HUES48 (cell line): ENCODE measurements at regions not wholly inside any gene's neighbourhood (a gene's known extent, or its start where the extent isn't known, plus 50 kb on each side); places are given as distances from the start of the nearest gene placed in this dataset.
A peak's percentile ranks its signal among the peaks of the same experiment; 100 is the strongest.
"Not testable (repeated sequence)": the region's sequence is repeated elsewhere in the genome, so short reads cannot be mapped to it uniquely, and the experiment has no call there.

Experiments used
- H3K27ac ChIP-seq: one replicate; pipeline ENCODE4 v1.7.0; 2013; ENCODE audit warnings: low read depth, low read length, inconsistent platforms
- H3K27me3 ChIP-seq: 2 replicates; pipeline ENCODE4 v1.6.1; 2013; ENCODE audit warnings: mild to moderate bottlenecking, low read length; ENCODE audit not compliant: control insufficient read depth, insufficient read depth
- H3K36me3 ChIP-seq: 2 replicates; pipeline ENCODE4 v1.6.1; 2013; ENCODE audit warnings: low read length; ENCODE audit not compliant: control insufficient read depth, insufficient read depth
- H3K4me1 ChIP-seq: 2 replicates; pipeline ENCODE4 v1.6.1; 2013; ENCODE audit warnings: mild to moderate bottlenecking, low read length; ENCODE audit not compliant: control insufficient read depth, insufficient read depth
- H3K4me3 ChIP-seq: 2 replicates; pipeline ENCODE4 v1.5.1; 2013; ENCODE audit warnings: mild to moderate bottlenecking, low read depth, low read length
- H3K9ac ChIP-seq: 2 replicates; pipeline ENCODE4 v1.6.1; 2013; ENCODE audit warnings: mild to moderate bottlenecking, low read depth, low read length, moderate library complexity
- H3K9me3 ChIP-seq: 2 replicates; pipeline ENCODE4 v1.6.1; 2013; ENCODE audit warnings: low read length; ENCODE audit not compliant: control insufficient read depth, insufficient read depth

DNA sequence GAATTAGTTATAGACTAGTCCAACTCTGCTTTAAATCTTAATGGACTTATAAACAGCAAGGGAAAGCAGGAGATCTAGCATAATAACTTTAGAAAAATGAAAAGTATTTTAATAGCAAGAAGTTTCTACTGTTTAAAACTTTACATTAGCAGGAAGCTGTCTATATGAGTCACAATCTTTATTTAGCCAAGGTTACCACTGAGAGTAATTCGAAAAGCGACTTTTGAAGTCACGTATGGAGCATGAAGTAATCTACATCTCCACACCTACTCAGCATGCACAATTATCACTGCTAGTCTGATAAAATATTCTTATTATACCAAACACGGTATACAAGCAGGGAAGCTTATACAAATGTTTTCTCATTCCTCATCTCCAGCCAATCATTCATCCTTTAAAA lies 515.4 kb upstream of the SOX11 start:
- Histone ChIP-seq H3K27me3 (no peaks in the 10 kb centered on the region), H3K36me3 (no peaks in the 10 kb centered on the region), H3K4me1 (no peaks in the 10 kb centered on the region), H3K9ac (no peak overlapping the region), H3K27ac (no peak overlapping the region), H3K4me3 (no peak overlapping the region), H3K9me3 (no peaks in the 10 kb centered on the region)

DNA sequence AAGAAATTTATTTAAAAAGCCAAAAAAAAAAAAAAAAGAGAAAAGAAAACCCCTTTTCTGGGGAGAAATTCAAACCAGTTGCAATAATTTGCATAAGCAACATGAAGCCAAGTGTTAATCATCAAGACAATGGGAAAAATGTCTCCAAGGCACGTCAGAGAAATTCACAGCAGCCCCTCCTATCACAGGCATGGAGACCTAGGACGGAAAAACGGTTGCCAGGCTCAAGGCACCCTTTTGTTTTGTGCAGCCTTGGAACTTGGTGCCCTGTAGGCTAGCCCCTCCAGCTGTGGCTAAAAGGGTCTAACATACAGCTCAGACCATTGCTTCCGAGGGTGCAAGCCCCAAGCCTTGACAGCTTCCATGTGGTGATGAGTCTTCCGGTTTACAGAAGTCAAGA lies 509.2 kb upstream of the SOX11 start:
- H3K4me1 ChIP-seq, result no peaks in the 10 kb centered on the region
- peak overlapping the region; percentile 31 for H3K27ac ChIP-seq
- H3K9ac ChIP-seq, result no peak overlapping the region
- H3K27me3 ChIP-seq, result no peaks in the 10 kb centered on the region
- no peaks in the 10 kb centered on the region for H3K9me3 ChIP-seq
- H3K36me3 ChIP-seq, result no peaks in the 10 kb centered on the region
- no peak overlapping the region for H3K4me3 ChIP-seq

DNA sequence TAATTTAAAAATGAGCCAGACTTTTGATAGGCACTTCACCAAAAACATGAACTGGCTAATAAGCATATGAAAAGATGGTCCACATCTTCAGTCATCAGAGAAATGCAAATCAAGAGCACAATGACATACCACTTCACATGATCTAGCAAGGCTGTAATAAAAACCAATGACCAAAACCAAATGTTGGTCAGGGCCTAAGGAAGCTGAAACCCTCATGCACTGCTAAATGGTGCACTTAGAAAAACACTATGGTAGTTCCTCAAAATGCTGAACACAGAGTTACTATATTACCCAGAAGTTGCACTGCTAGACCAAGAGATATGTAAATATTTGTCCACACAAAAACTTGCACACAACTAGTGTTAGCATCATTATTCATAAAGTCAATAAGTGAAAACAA lies 504.9 kb upstream of the SOX11 start:
- no peaks in the 10 kb centered on the region for H3K27me3 ChIP-seq
- no peak overlapping the region for H3K27ac ChIP-seq
- H3K4me3 ChIP-seq, result no peak overlapping the region
- no peak overlapping the region for H3K9ac ChIP-seq
- H3K36me3 ChIP-seq, result no peaks in the 10 kb centered on the region
- no peaks in the 10 kb centered on the region for H3K9me3 ChIP-seq
- peaks cover 31% of the 10 kb centered on the region for H3K4me1 ChIP-seq

DNA sequence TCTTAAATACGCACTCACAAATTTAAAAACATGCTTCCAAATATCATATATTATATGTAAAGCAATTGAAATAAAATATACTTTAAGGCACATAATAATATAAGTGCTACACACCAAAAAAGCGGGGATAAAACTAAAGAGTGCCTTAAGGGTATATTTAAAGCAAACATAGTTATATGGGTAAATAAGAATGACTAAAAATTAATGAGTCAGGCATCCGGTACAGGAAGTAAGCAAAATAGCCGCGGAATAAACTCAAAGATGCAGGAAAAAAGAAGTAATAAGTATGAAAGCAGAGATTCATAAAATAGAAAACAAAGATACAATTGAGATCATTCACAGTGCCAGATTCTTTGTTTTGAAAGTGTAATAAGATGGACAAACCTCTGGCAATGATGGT lies 503.5 kb upstream of the SOX11 start:
- Histone ChIP-seq H3K27ac (no peak overlapping the region), H3K9ac (no peak overlapping the region), H3K4me3 (no peak overlapping the region)

DNA sequence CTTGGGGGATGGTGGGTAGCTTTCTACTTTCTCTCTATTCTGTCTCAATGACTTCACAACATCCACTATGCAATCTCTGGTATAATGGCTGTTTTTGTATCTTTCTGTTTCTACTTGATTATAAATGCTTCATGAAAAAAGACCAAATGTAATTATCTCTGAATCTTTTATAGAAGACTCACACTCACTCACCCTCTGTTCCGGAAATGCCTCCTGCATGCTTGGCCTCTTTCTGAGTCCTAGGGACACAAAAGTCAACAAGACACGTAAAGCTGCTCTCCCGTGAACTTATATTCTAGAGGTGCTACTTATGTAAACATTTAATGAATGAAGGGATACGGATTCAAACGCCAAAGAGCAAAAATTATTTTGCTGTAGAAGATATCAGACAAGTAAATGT lies 502.2 kb upstream of the SOX11 start:
- Histone ChIP-seq H3K9me3 (no peaks in the 10 kb centered on the region), H3K36me3 (no peaks in the 10 kb centered on the region), H3K9ac (no peak overlapping the region), H3K27me3 (no peaks in the 10 kb centered on the region), H3K4me3 (no peak overlapping the region), H3K27ac (peak overlapping the region; percentile 7), H3K4me1 (peaks cover 31% of the 10 kb centered on the region)

More for the DNA sequence above, 503.5 kb upstream of the SOX11 start:
- H3K27me3 ChIP-seq, result no peaks in the 10 kb centered on the region
- H3K4me1 ChIP-seq, result peaks cover 31% of the 10 kb centered on the region
- H3K9me3 ChIP-seq, result no peaks in the 10 kb centered on the region
- no peaks in the 10 kb centered on the region for H3K36me3 ChIP-seq

DNA sequence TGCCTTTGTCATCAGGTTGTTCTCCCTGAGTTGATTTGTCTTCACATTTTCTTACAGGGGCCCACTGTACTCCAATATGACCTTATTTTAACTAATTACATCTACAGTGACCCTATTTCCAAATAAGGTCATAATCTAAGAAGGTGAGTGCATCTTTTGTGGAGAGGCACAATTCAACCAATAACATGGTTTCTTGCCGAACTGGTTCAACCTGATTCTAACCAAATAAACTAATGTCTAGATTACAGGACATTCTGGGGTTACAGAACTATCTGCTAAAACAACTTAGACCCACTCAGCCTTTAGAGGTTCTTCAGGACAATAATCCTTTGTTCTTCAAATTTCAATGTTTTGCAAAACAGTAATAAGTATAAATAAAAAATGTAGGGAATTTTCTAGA lies 496.5 kb upstream of the SOX11 start:
- Histone ChIP-seq H3K27me3 (no peaks in the 10 kb centered on the region), H3K27ac (no peak overlapping the region), H3K9me3 (no peaks in the 10 kb centered on the region), H3K4me1 (peaks cover 17% of the 10 kb centered on the region), H3K36me3 (no peaks in the 10 kb centered on the region), H3K4me3 (no peak overlapping the region), H3K9ac (no peak overlapping the region)

DNA sequence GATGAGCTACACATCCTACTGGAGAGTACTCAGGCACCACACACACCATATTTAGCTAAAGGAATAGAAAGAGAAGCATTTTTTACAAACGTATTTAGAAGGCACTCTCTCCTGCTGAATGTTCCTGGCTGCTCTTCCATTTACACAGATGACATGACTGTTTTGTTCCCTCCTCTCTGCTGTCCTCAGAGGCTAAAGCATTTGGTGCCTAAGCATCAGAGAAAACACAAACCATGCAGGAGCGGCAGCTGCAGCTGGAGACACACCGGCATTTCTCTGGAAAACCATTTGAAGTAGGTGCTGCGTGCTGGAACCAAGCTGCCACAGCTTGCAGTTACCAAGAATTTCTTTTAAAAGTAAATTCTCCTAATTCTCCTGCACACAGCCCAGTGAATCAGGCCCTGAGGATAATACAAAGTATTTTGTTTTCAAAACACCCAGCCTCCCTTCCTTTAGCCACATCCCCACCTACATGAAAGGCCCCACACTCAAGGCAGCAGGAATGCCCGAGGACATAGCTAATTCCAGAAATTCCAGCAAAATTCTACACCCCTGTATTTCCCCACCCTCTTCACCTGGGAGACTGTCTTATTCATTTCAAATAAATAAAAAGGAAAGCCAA lies 488.9 kb upstream of the SOX11 start:
- peaks cover 6% of the 10 kb centered on the region for H3K4me1 ChIP-seq
- H3K4me3 ChIP-seq, result no peak overlapping the region
- H3K9ac ChIP-seq, result no peak overlapping the region
- peak overlapping the region; percentile 25 for H3K27ac ChIP-seq
- H3K9me3 ChIP-seq, result no peaks in the 10 kb centered on the region
- no peaks in the 10 kb centered on the region for H3K36me3 ChIP-seq
- no peaks in the 10 kb centered on the region for H3K27me3 ChIP-seq

DNA sequence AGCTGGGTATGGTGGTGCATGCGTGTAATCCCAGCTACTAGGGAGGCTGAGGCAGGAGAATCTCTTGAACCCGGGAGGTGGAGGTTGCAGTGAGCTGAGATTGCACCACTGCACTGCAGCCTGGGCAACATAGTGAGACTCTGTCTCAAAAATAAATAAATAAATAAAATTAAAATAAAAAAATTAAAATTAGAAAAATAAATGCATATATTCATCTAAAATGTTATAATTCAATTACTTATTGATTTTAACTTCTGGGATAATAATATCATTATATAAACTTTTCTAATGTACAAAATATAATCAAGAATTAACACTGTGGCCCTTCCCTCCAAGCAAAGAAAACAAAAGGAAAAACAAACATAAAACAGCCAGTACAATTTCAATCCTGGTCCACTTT lies 485.4 kb upstream of the SOX11 start:
- not testable (repeated sequence) for H3K4me3 ChIP-seq, H3K27ac ChIP-seq

DNA sequence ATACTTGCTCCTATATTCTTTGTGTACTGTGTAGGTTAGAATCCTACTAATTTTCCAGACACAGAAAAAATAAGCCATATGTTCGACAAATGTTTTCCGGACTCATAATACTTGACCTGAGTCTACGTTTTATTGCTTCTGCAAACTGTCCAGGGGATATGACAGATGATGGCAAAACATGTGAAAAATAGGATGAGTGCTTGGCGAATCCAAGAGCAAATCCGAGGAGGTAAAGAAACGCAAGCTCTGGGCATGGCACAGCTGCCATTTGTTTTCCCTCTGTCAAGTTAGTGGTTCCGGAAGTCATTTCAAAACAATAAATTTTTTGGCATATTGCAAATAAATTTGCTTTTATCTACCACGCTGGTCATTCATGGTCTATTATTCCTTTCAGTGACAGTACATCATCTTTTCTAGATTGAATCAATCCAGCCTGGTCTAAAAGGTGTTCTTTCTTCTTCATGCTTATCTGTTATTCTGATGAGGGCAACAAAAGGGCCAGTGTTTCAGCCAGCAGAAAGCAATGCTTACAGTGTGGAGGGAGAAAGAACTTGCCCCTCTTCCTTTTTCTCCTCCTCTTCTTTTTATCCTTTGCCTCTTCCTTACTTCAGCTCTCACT lies 476.1 kb upstream of the SOX11 start:
- Histone ChIP-seq H3K27me3 (no peaks in the 10 kb centered on the region), H3K9me3 (no peaks in the 10 kb centered on the region), H3K36me3 (no peaks in the 10 kb centered on the region), H3K9ac (no peak overlapping the region), H3K27ac (no peak overlapping the region), H3K4me1 (no peaks in the 10 kb centered on the region), H3K4me3 (no peak overlapping the region)

More for the DNA sequence above, 485.4 kb upstream of the SOX11 start:
- H3K27me3 ChIP-seq, H3K9ac ChIP-seq, H3K4me1 ChIP-seq, H3K9me3 ChIP-seq, H3K36me3 ChIP-seq: not testable (repeated sequence)

DNA sequence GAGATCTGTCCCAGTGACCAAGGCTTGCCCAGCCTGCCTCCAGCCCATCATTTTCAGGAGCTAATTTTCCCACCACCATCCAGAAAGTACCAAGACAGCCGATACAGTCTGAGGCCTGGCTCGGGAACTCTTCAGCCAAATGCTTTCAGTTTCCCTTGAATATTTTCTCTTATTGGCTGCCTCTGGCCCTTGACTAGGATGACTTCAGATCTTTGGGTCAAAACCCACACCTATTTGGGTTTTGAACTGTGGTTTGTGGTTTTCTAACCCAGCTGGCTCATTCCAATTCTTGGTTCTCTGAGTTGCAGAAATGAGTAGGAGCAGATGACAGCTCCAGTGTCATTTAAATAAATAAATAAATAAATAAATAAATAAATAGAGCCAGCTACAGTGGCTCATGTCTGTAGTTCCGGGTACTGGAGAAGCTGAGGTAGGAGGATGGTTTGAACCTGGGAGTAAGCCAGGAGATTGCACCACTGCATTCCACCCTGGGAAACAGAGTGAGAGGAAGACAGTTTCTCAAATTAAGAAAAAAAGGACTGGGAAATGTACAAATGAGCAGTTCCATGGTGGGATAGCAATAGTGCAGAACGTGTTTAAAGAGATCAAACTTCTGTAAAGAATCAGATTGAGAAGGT lies 465.0 kb upstream of the SOX11 start:
- Histone ChIP-seq H3K9ac (no peak overlapping the region), H3K4me3 (no peak overlapping the region), H3K36me3 (no peaks in the 10 kb centered on the region), H3K9me3 (no peaks in the 10 kb centered on the region), H3K27ac (no peak overlapping the region), H3K4me1 (no peaks in the 10 kb centered on the region), H3K27me3 (no peaks in the 10 kb centered on the region)

DNA sequence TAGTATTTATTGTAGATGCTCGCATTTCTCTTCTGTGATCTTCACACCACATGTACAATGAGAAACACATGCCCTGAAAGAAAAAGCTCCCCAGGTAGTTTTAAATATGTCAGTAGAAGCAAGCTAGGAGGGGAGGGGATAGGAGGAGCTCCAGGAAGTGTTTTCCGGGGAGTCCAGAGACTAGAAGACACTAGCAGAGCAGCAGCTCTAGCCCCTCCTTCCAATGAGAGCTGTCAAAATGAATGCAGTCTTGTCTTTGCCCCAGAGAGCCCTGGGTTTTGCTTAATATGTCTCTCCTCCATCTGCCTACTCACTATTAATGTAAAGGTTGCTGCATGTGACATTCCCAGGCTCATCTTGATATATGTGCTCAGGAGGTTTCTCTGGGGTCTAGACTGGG lies 462.6 kb upstream of the SOX11 start:
- Histone ChIP-seq H3K27ac (no peak overlapping the region), H3K36me3 (no peaks in the 10 kb centered on the region), H3K4me3 (no peak overlapping the region), H3K4me1 (no peaks in the 10 kb centered on the region), H3K9ac (no peak overlapping the region), H3K27me3 (no peaks in the 10 kb centered on the region), H3K9me3 (no peaks in the 10 kb centered on the region)
